NB4 (cell line): ENCODE measurements at regions not wholly inside any gene's neighbourhood (a gene's known extent, or its start where the extent isn't known, plus 50 kb on each side); places are given as distances from the start of the nearest gene placed in this dataset.
"Not testable (repeated sequence)": the region's sequence is repeated elsewhere in the genome, so short reads cannot be mapped to it uniquely, and the experiment has no call there.

ENCODE experiments used
- DNase-seq: peaks from one replicate; pipeline ENCODE4 v3.0.0; 2010; ENCODE audit warnings: low read depth
- H3K4me3 ChIP-seq: one replicate; pipeline ENCODE4 v1.5.1; 2011; ENCODE audit warnings: mild to moderate bottlenecking, low read depth, low read length, moderate library complexity
- CTCF ChIP-seq: IDR thresholded peaks from one replicate; pipeline ENCODE4 v1.5.1; 2012; ENCODE audit warnings: low read depth, low read length
- MYC ChIP-seq: IDR thresholded peaks from 2 replicates; pipeline ENCODE4 v1.6.1; 2011; ENCODE audit warnings: low read depth, low read length
- POLR2A ChIP-seq: IDR thresholded peaks from 2 replicates; pipeline ENCODE4 v1.6.1; 2011; ENCODE audit warnings: mild to moderate bottlenecking; ENCODE audit not compliant: insufficient read length; ENCODE audit errors: extremely low read depth
- TF ChIP-seq, protein P1 (sequence below): IDR thresholded peaks from 2 replicates; pipeline ENCODE4 v1.6.1; 2011; ENCODE audit warnings: low read depth, low read length

DNA sequence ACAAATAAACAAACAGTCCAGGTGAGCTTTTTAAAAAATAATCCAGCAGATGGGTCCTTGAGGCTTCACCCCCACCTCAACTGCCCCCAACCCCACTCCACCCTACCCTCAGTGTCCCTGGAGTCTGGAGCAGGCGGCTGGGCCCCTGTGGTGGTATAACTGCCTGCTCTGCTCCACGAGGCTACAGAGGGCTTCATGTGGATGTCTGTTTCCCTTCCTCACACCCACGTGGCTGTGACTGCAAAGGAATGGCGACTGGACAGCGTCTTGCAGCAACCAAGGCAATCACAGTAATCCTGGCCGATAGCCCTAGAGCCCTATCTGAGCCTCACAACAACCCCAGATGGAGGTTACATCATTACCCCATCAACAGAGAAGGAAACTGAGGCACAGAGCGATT lies 76.5 kb downstream of the SLC2A10 start:
- no peak overlapping the region for H3K4me3 ChIP-seq
- TF ChIP-seq MYC (no peak), POLR2A (no peak), CTCF (no peak)
- TF ChIP-seq, protein P1, sequence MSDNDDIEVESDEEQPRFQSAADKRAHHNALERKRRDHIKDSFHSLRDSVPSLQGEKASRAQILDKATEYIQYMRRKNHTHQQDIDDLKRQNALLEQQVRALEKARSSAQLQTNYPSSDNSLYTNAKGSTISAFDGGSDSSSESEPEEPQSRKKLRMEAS, result no peak
- DNase-seq, result no peak

- TF ChIP-seq, protein P1, result no peak
- TF ChIP-seq CTCF, result no peak
- no peak for TF ChIP-seq MYC
- TF ChIP-seq POLR2A, result no peak
- no peak for DNase-seq
- no peak overlapping the region for H3K4me3 ChIP-seq
These were observed 77.1 kb downstream of the SLC2A10 start for GRCh38 chr20:46786566-46786965.

GRCh38 chr20:46787991-46788762 lies 78.7 kb downstream of the SLC2A10 start:
- H3K4me3 ChIP-seq, result no peak overlapping the region
- TF ChIP-seq, protein P1, result no peak
- TF ChIP-seq POLR2A (no peak), CTCF (no peak), MYC (no peak)
- no peak for DNase-seq

- not testable (repeated sequence) for DNase-seq, H3K4me3 ChIP-seq
These were observed 79.3 kb downstream of the SLC2A10 start for GRCh38 chr20:46788763-46789091.

GRCh38 chr20:46789339-46790028 lies 80.0 kb downstream of the SLC2A10 start:
- DNase-seq, result no peak
- TF ChIP-seq POLR2A, result no peak
- TF ChIP-seq MYC, result no peak
- no peak for TF ChIP-seq CTCF
- TF ChIP-seq, protein P1, result no peak
- H3K4me3 ChIP-seq, result no peak overlapping the region

DNA sequence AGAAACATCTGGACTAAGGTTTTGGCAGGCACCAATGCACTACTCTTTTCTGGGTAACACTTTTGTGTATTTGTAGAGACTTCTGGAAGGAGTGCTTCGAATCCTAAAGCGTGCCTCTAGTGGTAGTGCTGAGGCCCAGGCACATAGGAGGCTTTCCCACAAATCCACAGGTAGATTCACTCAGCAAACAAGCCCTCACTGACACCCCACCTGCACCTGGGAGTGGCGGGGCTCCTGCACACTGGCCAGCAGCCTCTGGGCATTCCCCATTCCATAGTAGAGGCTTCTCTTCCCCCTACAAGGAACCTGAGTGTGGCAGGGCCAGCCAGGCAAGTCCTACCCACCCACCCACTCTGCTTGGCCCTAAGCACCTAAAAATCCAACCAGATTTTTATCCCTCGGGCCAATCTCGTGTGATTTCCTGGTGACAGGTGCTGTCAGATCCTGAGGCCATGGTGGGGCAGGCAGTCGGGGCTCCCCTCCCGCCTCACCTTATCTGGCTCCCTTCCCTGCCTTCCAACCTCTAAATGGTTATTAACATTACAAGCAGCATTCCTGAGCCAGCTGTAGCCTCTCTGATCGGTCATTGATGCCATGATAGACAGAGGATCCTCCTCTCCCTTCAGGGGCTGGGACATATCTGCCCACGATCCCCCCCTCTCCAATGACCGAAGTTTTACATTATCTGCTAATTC lies 82.4 kb downstream of the SLC2A10 start:
- TF ChIP-seq POLR2A, result no peak
- TF ChIP-seq CTCF, result no peak
- no peak for TF ChIP-seq MYC
- TF ChIP-seq, protein P1, result no peak
- DNase-seq, result no peak
- H3K4me3 ChIP-seq, result no peak overlapping the region
